K562 (cell line): ENCODE measurements at regions not wholly inside any gene's neighbourhood (a gene's known extent, or its start where the extent isn't known, plus 50 kb on each side); places are given as distances from the start of the nearest gene placed in this dataset.

ENCODE experiments used
- ATAC-seq: fragments of 200-7000 bp; cut with Tn5 transposase; 3 replicates; pipeline ENCODE4 v1.9.1; 2020; ENCODE audit warnings: moderate library complexity
- BruUV-seq: library from RNA; stranded (reverse); fragments of 400-500 nt; replicated peaks from 2 replicates; lab custom pipeline; 2021; lab: Mats Ljungman, UMichigan
- CTCF ChIA-PET: fragments of 300-600 bp; formaldehyde crosslinking; extraction: SDS; loops from one replicate; lab custom pipeline; 2021; ENCODE audit warnings: low intra/inter-chr PET ratio; lab: Yijun Ruan, JAX
- POLR2A ChIA-PET: fragments of 300-600, 350-650 bp; sonication (Branson Sonifier 250); formaldehyde crosslinking; extraction: SDS; loops from one replicate; lab custom pipeline; 2021; ENCODE audit warnings: antibody characterized with exemption, inconsistent platforms; lab: Yijun Ruan, JAX
- DNase-seq, 4 experiments: peaks; one replicate each; pipeline versions ENCODE4 v3.0.0 to v3.0.0-alpha.2; 2011 to 2018; ENCODE audit warnings: low spot score in 3 of 4, mixed read lengths in 3 of 4; ENCODE audit errors: extremely low read depth in 1 of 4
- FAIRE-seq: peaks from 2 replicates; lab custom pipeline; 2011; peaks lifted over from hg19 to GRCh38; lab: Jason Lieb, UNC
- H2AFZ ChIP-seq: 2 replicates; pipeline ENCODE4 v1.6.0; 2011; ENCODE audit warnings: low read depth, low read length, control low read depth, inconsistent platforms
- H3K27ac ChIP-seq: fragments of 200-600 bp; 3 replicates; pipeline ENCODE4 v1.8.0; 2011; ENCODE audit warnings: low read depth, mild to moderate bottlenecking, control low read depth, inconsistent platforms, low read length, moderate library complexity, mixed read lengths; ENCODE audit errors: extremely low read depth
- H3K27me3 ChIP-seq, 2 experiments: fragments of 300-600 bp in 1 of 2; 2 replicates in 1 of 2; 3 replicates in 1 of 2; pipeline versions ENCODE4 v1.6.0 to v1.8.0; 2011; ENCODE audit warnings: inconsistent platforms in 2 of 2, low read length in 2 of 2, mild to moderate bottlenecking in 1 of 2, mixed read lengths in 1 of 2, moderate library complexity in 1 of 2; ENCODE audit not compliant: control insufficient read depth in 2 of 2, insufficient read depth in 2 of 2
- H3K36me3 ChIP-seq: fragments of 300-600 bp; 3 replicates; pipeline ENCODE4 v1.8.0; 2011; ENCODE audit warnings: mild to moderate bottlenecking, low read length, inconsistent platforms; ENCODE audit not compliant: control insufficient read depth, insufficient read depth
- H3K4me1 ChIP-seq, 2 experiments: fragments of 200-600 bp in 1 of 2; replicated peaks in 1 of 2; 2 replicates in 1 of 2; 3 replicates in 1 of 2; pipeline versions ENCODE4 v1.5.1 to v1.8.0; 2011; ENCODE audit warnings: inconsistent platforms in 2 of 2, low read length in 2 of 2, mild to moderate bottlenecking in 1 of 2, mixed read lengths in 1 of 2, moderate library complexity in 1 of 2; ENCODE audit not compliant: control insufficient read depth in 2 of 2, insufficient read depth in 2 of 2
- H3K4me2 ChIP-seq: 2 replicates; pipeline ENCODE4 v1.6.1; 2011; ENCODE audit warnings: low read length, control low read depth, inconsistent platforms, mixed read lengths; ENCODE audit not compliant: insufficient read depth
- H3K4me3 ChIP-seq: fragments of 200-600 bp; sonication (generic), shearing (Covaris generic); 2 replicates; pipeline ENCODE4 v1.5.1; 2016; ENCODE audit warnings: control low read depth, inconsistent platforms
- H3K79me2 ChIP-seq: fragments of 200-600 bp; 3 replicates; pipeline ENCODE4 v1.8.0; 2011; ENCODE audit warnings: low read length, inconsistent platforms; ENCODE audit not compliant: control insufficient read depth, insufficient read depth
- H3K9ac ChIP-seq, 2 experiments: 2 replicates each; pipeline versions ENCODE4 v1.6.0 to v1.6.1; 2011; ENCODE audit warnings: low read depth in 2 of 2, low read length in 2 of 2, control low read depth in 1 of 2, inconsistent platforms in 1 of 2, mild to moderate bottlenecking in 1 of 2, mixed read lengths in 1 of 2; ENCODE audit not compliant: insufficient read depth in 1 of 2
- H3K9me1 ChIP-seq: one replicate; pipeline ENCODE4 v1.6.0; 2011; ENCODE audit warnings: inconsistent platforms, mild to moderate bottlenecking, low read length, moderate library complexity; ENCODE audit not compliant: control insufficient read depth, insufficient read depth
- H3K9me3 ChIP-seq: replicated peaks from 2 replicates; pipeline ENCODE4 v1.5.1; 2011; ENCODE audit warnings: low read depth, low read length, inconsistent platforms; ENCODE audit not compliant: control insufficient read depth, insufficient read depth
- H4K20me1 ChIP-seq: replicated peaks from 2 replicates; pipeline ENCODE4 v1.6.1; 2011; ENCODE audit warnings: low read length, inconsistent platforms, mixed read lengths; ENCODE audit not compliant: control insufficient read depth, insufficient read depth
- BCOR ChIP-seq: fragments of 450-650 bp; IDR thresholded peaks from 2 replicates; pipeline ENCODE4 v1.6.1; 2016
- CEBPG ChIP-seq, 3 experiments: fragments of 200-800 bp in 1 of 3; sonication (Bioruptor generic) in 1 of 3; sonication (generic) in 1 of 3; formaldehyde crosslinking in 1 of 3; IDR thresholded peaks in 2 of 3; conservative IDR thresholded peaks in 1 of 3; 2 replicates each; pipeline versions ENCODE4 v1.6.1 to v1.8.0; 2016 to 2022; ENCODE audit warnings: missing compliant biosample characterization in 2 of 3, missing genetic modification characterization in 2 of 3, mild to moderate bottlenecking in 1 of 3, missing genetic modification reagents in 1 of 3
- MBD1 ChIP-seq: fragments of 250-450 bp; sonication (Bioruptor Pico); IDR thresholded peaks from 2 replicates; pipeline ENCODE4 v1.8.0; 2022; ENCODE audit warnings: inconsistent platforms
- PBX2 ChIP-seq, 2 experiments: IDR thresholded peaks in 1 of 2; conservative IDR thresholded peaks in 1 of 2; 2 replicates each; pipeline ENCODE4 v1.6.1; 2016; ENCODE audit warnings: low read depth in 2 of 2, mild to moderate bottlenecking in 1 of 2, missing compliant biosample characterization in 1 of 2, missing genetic modification characterization in 1 of 2, moderate library complexity in 1 of 2
- TEAD4 ChIP-seq, 2 experiments: sonication (generic) in 1 of 2; formaldehyde crosslinking in 1 of 2; IDR thresholded peaks; 2 replicates each; pipeline versions ENCODE4 v1.6.1 to v1.8.0; 2012 to 2022; ENCODE audit warnings: borderline replicate concordance in 1 of 2, inconsistent platforms in 1 of 2, low read length in 1 of 2, mild to moderate bottlenecking in 1 of 2, missing genetic modification reagents in 1 of 2
- ZBTB1 ChIP-seq: sonication (generic); formaldehyde crosslinking; IDR thresholded peaks from 2 replicates; pipeline ENCODE4 v1.8.1; 2023; ENCODE audit warnings: missing genetic modification reagents, low read depth, mild to moderate bottlenecking, borderline replicate concordance
- ZNF347 ChIP-seq: fragments of 450-650 bp; formaldehyde crosslinking; IDR thresholded peaks from 2 replicates; pipeline ENCODE4 v1.4.0; 2020; ENCODE audit warnings: low read depth, mild to moderate bottlenecking, moderate library complexity
- ZNF830 ChIP-seq: fragments of 250-450 bp; sonication (Bioruptor Pico); IDR thresholded peaks from 2 replicates; pipeline ENCODE4 v1.5.0; 2021; ENCODE audit warnings: mild to moderate bottlenecking
- WGBS: fragments of 100-300 bp; shearing (Covaris generic); methylation state at CpG from one replicate; pipeline ENCODE4 v1.1.6; 2016; ENCODE audit warnings: low coverage, mixed read lengths; ENCODE audit not compliant: insufficient coverage; ENCODE audit errors: missing lambda C conversion rate; 5-methylcytosine and 5-hydroxymethylcytosine counted together
- in situ Hi-C: fragments of 300-500 bp; cut with MboI; formaldehyde crosslinking; loops from 4 replicates; pipeline ENCODE4 v1.15.0; 2018; ENCODE audit warnings: inconsistent platforms, mixed read lengths
- intact Hi-C: fragments of 100-400 bp; cut with micrococcal nuclease; formaldehyde crosslinking; loops from 2 replicates; pipeline ENCODE4 v1.14.2; 2022
- TF ChIP-seq, protein P1 (sequence below): fragments of 450-650 bp; IDR thresholded peaks from 2 replicates; pipeline ENCODE4 v1.6.1; 2016; ENCODE audit warnings: mild to moderate bottlenecking

GRCh38 chr6:28606424-28607391 lies 81.0 kb downstream of the GPX5 start:
- Histone ChIP-seq H3K4me1 (peaks cover 7 to 22% of the 10 kb centered on the region in 2 experiments; a peak in 4 of 5 replicates), H3K4me2 (no peak overlapping the region), H3K79me2 (peaks cover 79% of the 10 kb centered on the region), H3K9me1 (no peaks in the 10 kb centered on the region), H3K9me3 (no peaks in the 10 kb centered on the region), H3K27me3 (no peaks in the 10 kb centered on the region), H3K36me3 (peaks cover 36% of the 10 kb centered on the region; the same call in 2 of the 3 replicates), H4K20me1 (no peaks in the 10 kb centered on the region), H3K27ac (peak overlapping the region; percentile 56; the same call in 1 of the 3 replicates), H2AFZ (no peak overlapping the region), H3K4me3 (no peak overlapping the region), H3K9ac (no peak overlapping the region)
- FAIRE-seq (no peak), ATAC-seq (peak; percentile 48), DNase-seq (peak; percentile 44 to 66 (median 56))
- ChIA-PET CTCF (no interaction called here), POLR2A (interaction anchor here (0.7 to 2.0 kb wide), 9 partner anchors 9 to 527 kb away, joined by 3 to 16 read pairs (median 4); partner anchors contain the start of gene ZNF165)
- intact Hi-C loops (no loop called here), in situ Hi-C loops (no loop called here)
- no TSS peak for BruUV-seq
- WGBS, result 89% methylated on average over 30 of the region's 30 CpGs
- TF ChIP-seq BCOR (0 out of 2 replicates have a peak, but pooled peaks have one; percentile 7), TEAD4 (IDR thresholded peaks at IDR 0.05; ENCODE audit: low read length) (peak; percentile 42; the same call in 1 of the 2 replicates), TEAD4 (CRISPR knock-in tag; IDR thresholded peaks at IDR 0.05; ENCODE audit: borderline replicate concordance) (no peak), MBD1 (CRISPR knock-in tag) (0 out of 2 replicates have a peak, but pooled peaks have one; percentile 12), ZNF347 (no peak), ZNF830 (CRISPR knock-in tag) (no peak), PBX2 (CRISPR knock-in tag; IDR thresholded peaks at IDR 0.05; ENCODE audit: low read depth) (no peak), PBX2 (tag; conservative IDR thresholded peaks at IDR 0.05; ENCODE audit: low read depth) (0 out of 2 replicates have a peak, but pooled peaks have one; percentile 20), ZBTB1 (CRISPR knock-in tag) (0 out of 2 replicates have a peak, but pooled peaks have one; percentile 36), CEBPG (CRISPR knock-in tag; IDR thresholded peaks at IDR 0.05) (peak; percentile 69; the same call in 1 of the 2 replicates), CEBPG (tag; conservative IDR thresholded peaks at IDR 0.05 in 1 of 2, IDR thresholded peaks at IDR 0.05 in 1 of 2) (no peak)
- TF ChIP-seq, protein P1, sequence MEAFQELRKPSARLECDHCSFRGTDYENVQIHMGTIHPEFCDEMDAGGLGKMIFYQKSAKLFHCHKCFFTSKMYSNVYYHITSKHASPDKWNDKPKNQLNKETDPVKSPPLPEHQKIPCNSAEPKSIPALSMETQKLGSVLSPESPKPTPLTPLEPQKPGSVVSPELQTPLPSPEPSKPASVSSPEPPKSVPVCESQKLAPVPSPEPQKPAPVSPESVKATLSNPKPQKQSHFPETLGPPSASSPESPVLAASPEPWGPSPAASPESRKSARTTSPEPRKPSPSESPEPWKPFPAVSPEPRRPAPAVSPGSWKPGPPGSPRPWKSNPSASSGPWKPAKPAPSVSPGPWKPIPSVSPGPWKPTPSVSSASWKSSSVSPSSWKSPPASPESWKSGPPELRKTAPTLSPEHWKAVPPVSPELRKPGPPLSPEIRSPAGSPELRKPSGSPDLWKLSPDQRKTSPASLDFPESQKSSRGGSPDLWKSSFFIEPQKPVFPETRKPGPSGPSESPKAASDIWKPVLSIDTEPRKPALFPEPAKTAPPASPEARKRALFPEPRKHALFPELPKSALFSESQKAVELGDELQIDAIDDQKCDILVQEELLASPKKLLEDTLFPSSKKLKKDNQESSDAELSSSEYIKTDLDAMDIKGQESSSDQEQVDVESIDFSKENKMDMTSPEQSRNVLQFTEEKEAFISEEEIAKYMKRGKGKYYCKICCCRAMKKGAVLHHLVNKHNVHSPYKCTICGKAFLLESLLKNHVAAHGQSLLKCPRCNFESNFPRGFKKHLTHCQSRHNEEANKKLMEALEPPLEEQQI, result no peak
